PC-3 (cell line): ENCODE measurements at regions not wholly inside any gene's neighbourhood (a gene's known extent, or its start where the extent isn't known, plus 50 kb on each side); places are given as distances from the start of the nearest gene placed in this dataset.

Experiments
- ATAC-seq: fragments of 200-7000 bp; cut with Tn5 transposase; 2 replicates; pipeline ENCODE4 v1.9.1; 2020; ENCODE audit warnings: mild to moderate bottlenecking, moderate library complexity
- BruUV-seq: library from RNA; stranded (reverse); fragments of 400-500 nt; replicated peaks from 2 replicates; lab custom pipeline; 2021; lab: Mats Ljungman, UMichigan
- CTCF ChIA-PET: fragments of 300-600 bp; sonication (Branson Sonifier 250); formaldehyde crosslinking; loops from one replicate; lab custom pipeline; 2022; ENCODE audit warnings: antibody characterized with exemption; lab: Charles Lee
- POLR2A ChIA-PET: fragments of 300-600 bp; sonication (Branson Sonifier 250); formaldehyde crosslinking; loops from one replicate; lab custom pipeline; 2022; ENCODE audit warnings: antibody characterized with exemption; ENCODE audit not compliant: unreplicated experiment; lab: Charles Lee
- DNase-seq: peaks from one replicate; pipeline ENCODE4 v3.0.0-alpha.2; 2015
- H2AFZ ChIP-seq: fragments of 300-600 bp; sonication (generic); 2 replicates; pipeline ENCODE4 v1.6.0; 2016; ENCODE audit warnings: antibody characterized with exemption, low read length
- H3F3A ChIP-seq: fragments of 300-600 bp; sonication (generic); one replicate; pipeline ENCODE4 v1.6.0; 2017; ENCODE audit warnings: antibody characterized with exemption, low read length, control low read depth, mild to moderate bottlenecking; ENCODE audit not compliant: unreplicated experiment
- H3K27ac ChIP-seq: fragments of 300-600 bp; sonication (generic); 2 replicates; pipeline ENCODE4 v1.5.1; 2016; ENCODE audit warnings: mild to moderate bottlenecking, low read length
- H3K27me3 ChIP-seq: fragments of 300-600 bp; sonication (generic); 2 replicates; pipeline ENCODE4 v1.6.1; 2016; ENCODE audit warnings: low read length, mixed read lengths
- H3K36me3 ChIP-seq: fragments of 300-600 bp; sonication (generic); 2 replicates; pipeline ENCODE4 v1.6.1; 2016; ENCODE audit warnings: low read depth, mixed run types, low read length, mixed read lengths
- H3K4me1 ChIP-seq: fragments of 300-600 bp; sonication (generic); 2 replicates; pipeline ENCODE4 v1.5.1; 2016; ENCODE audit warnings: low read length; ENCODE audit not compliant: insufficient read depth
- H3K4me2 ChIP-seq: fragments of 300-600 bp; sonication (generic); 2 replicates; pipeline ENCODE4 v1.6.0; 2016; ENCODE audit warnings: low read length
- H3K4me3 ChIP-seq: fragments of 300-600 bp; sonication (generic); 2 replicates; pipeline ENCODE4 v1.5.1; 2016; ENCODE audit warnings: mild to moderate bottlenecking, low read length, mixed read lengths
- H3K79me2 ChIP-seq: fragments of 300-600 bp; sonication (generic); 2 replicates; pipeline ENCODE4 v1.6.1; 2017; ENCODE audit warnings: low read length, mixed read lengths
- H3K9ac ChIP-seq: fragments of 300-600 bp; sonication (generic); 2 replicates; pipeline ENCODE4 v1.6.0; 2016; ENCODE audit warnings: mild to moderate bottlenecking, low read length
- H3K9me2 ChIP-seq: fragments of 300-600 bp; sonication (generic); replicated peaks from 2 replicates; pipeline ENCODE4 v1.6.1; 2016; ENCODE audit warnings: mixed run types, low read length, mixed read lengths
- H3K9me3 ChIP-seq: fragments of 300-600 bp; sonication (generic); 2 replicates; pipeline ENCODE4 v1.6.1; 2016; ENCODE audit warnings: low read length, mixed read lengths
- H4K20me1 ChIP-seq: fragments of 300-600 bp; sonication (generic); 2 replicates; pipeline ENCODE4 v1.6.1; 2016; ENCODE audit warnings: low read length, mixed read lengths
- CTCF ChIP-seq: fragments of 300-600 bp; sonication (generic); conservative IDR thresholded peaks from 2 replicates; pipeline ENCODE4 v1.5.1; 2017; ENCODE audit warnings: antibody characterized with exemption, low read depth, mild to moderate bottlenecking, low read length
- EZH2 ChIP-seq: fragments of 300-600 bp; sonication (generic); IDR thresholded peaks from one replicate; pipeline ENCODE4 v1.6.1; 2017; ENCODE audit warnings: antibody characterized with exemption, mild to moderate bottlenecking, low read length; ENCODE audit not compliant: unreplicated experiment
- EZH2phosphoT487 ChIP-seq: fragments of 300-600 bp; sonication (generic); IDR thresholded peaks from 2 replicates; pipeline ENCODE4 v1.6.1; 2018; ENCODE audit warnings: mild to moderate bottlenecking, antibody characterized with exemption, low read length, borderline replicate concordance
- intact Hi-C: fragments of 100-400 bp; cut with micrococcal nuclease; formaldehyde crosslinking; loops from 2 replicates; pipeline ENCODE4 v1.9.0; 2023

- H2AFZ ChIP-seq: no peak overlapping the region
- peaks cover 45% of the 10 kb centered on the region for H3K9me3 ChIP-seq
- intact Hi-C loops: no loop called here
- no peak for ATAC-seq
- H3F3A ChIP-seq: no peaks in the 10 kb centered on the region
- H3K9me2 ChIP-seq: no peaks in the 10 kb centered on the region
- no peak for DNase-seq
- no peaks in the 10 kb centered on the region for H3K4me1 ChIP-seq
- TF ChIP-seq CTCF (no peak), EZH2phosphoT487 (no peak), EZH2 (no peak)
- H3K4me3 ChIP-seq: no peak overlapping the region
- no peaks in the 10 kb centered on the region for H3K36me3 ChIP-seq
- H4K20me1 ChIP-seq: no peaks in the 10 kb centered on the region
- H3K79me2 ChIP-seq: no peaks in the 10 kb centered on the region
- H3K4me2 ChIP-seq: no peak overlapping the region
- BruUV-seq: no TSS peak
- ChIA-PET CTCF (no interaction called here), POLR2A (no interaction called here)
- H3K9ac ChIP-seq: no peak overlapping the region
- H3K27me3 ChIP-seq: no peaks in the 10 kb centered on the region
- H3K27ac ChIP-seq: no peak overlapping the region
Measured at GRCh38 chr20:55755861-55756260, 249.5 kb downstream of the CBLN4 start.

- TF ChIP-seq EZH2: no peak
- no peak for TF ChIP-seq CTCF
- TF ChIP-seq EZH2phosphoT487: no peak
- Histone ChIP-seq H3K4me1 (no peaks in the 10 kb centered on the region), H4K20me1 (no peaks in the 10 kb centered on the region), H3K4me2 (no peak overlapping the region), H3K9ac (no peak overlapping the region), H3K27me3 (no peaks in the 10 kb centered on the region), H3K36me3 (no peaks in the 10 kb centered on the region), H3K79me2 (no peaks in the 10 kb centered on the region), H2AFZ (no peak overlapping the region), H3K9me2 (no peaks in the 10 kb centered on the region), H3K4me3 (no peak overlapping the region), H3F3A (no peaks in the 10 kb centered on the region), H3K27ac (no peak overlapping the region), H3K9me3 (peaks cover 44% of the 10 kb centered on the region)
- no TSS peak for BruUV-seq
- ATAC-seq (no peak), DNase-seq (no peak)
- intact Hi-C loops: no loop called here
- CTCF ChIA-PET: no interaction called here
- POLR2A ChIA-PET: no interaction called here
Measured at GRCh38 chr20:55755411-55755810, 249.9 kb downstream of the CBLN4 start.

GRCh38 chr20:55746723-55747122 is 258.6 kb downstream of the CBLN4 start:
- DNase-seq (no peak), ATAC-seq (no peak)
- H3K27me3 ChIP-seq: no peaks in the 10 kb centered on the region
- no peak overlapping the region for H3K27ac ChIP-seq
- no peaks in the 10 kb centered on the region for H3K4me1 ChIP-seq
- H3K79me2 ChIP-seq: no peaks in the 10 kb centered on the region
- H3F3A ChIP-seq: no peaks in the 10 kb centered on the region
- no peak overlapping the region for H3K4me2 ChIP-seq
- ChIA-PET POLR2A (no interaction called here), CTCF (no interaction called here)
- no TSS peak for BruUV-seq
- no peak overlapping the region for H3K4me3 ChIP-seq
- no peak overlapping the region for H2AFZ ChIP-seq
- H3K9ac ChIP-seq: no peak overlapping the region
- no peaks in the 10 kb centered on the region for H3K36me3 ChIP-seq
- intact Hi-C loops: no loop called here
- H4K20me1 ChIP-seq: no peaks in the 10 kb centered on the region
- no peaks in the 10 kb centered on the region for H3K9me2 ChIP-seq
- H3K9me3 ChIP-seq: peaks cover 34% of the 10 kb centered on the region; the same call in 1 of the 2 replicates
- no peak for TF ChIP-seq EZH2
- TF ChIP-seq CTCF: no peak
- TF ChIP-seq EZH2phosphoT487: no peak
